NCI-H226 (cell line): ENCODE measurements at regions not wholly inside any gene's neighbourhood (a gene's known extent, or its start where the extent isn't known, plus 50 kb on each side); places are given as distances from the start of the nearest gene placed in this dataset.
A peak's percentile ranks its signal among the peaks of the same experiment; 100 is the strongest.
"Not testable (repeated sequence)": the region's sequence is repeated elsewhere in the genome, so short reads cannot be mapped to it uniquely, and the experiment has no call there.

ENCODE experiments used
- DNase-seq: peaks from one replicate; pipeline ENCODE4 v3.0.0-alpha.2; 2015

- peak; percentile 13 for DNase-seq
These were observed 54.0 kb upstream of the AKIRIN2 start for GRCh38 chr6:87755708-87756671.

GRCh38 chr6:87754828-87755227 lies 52.8 kb upstream of the AKIRIN2 start:
- no peak for DNase-seq

- DNase-seq = no peak
These were observed 51.2 kb upstream of the AKIRIN2 start for GRCh38 chr6:87753131-87753685.

GRCh38 chr6:87752503-87752902 lies 50.5 kb upstream of the AKIRIN2 start:
- not testable (repeated sequence) for DNase-seq
